ENCODE measurements at regions not wholly inside any gene's neighbourhood (a gene's known extent, or its start where the extent isn't known, plus 50 kb on each side); places are given as distances from the start of the nearest gene placed in this dataset.

DNA sequence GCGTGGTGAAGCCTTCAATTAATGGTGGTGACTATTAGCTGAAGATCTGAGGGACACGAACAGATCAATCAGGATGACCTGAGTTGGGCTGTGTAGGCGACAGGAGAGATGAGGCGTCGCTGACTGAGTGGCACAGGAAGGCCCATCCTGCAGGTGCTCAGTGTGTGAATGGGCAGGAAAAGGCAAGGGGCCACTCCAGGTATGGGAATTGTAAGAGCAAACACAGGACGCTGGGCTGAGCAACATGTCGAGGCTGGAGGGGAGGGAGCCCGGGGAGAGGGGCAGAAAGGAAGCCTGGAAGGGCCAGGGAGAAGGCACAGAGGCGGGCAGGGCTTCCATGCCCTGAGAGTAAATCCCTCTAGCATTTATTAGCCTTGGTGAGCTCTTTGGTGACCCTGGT lies 151.0 kb downstream of the VEGFA start:
- TF ChIP-seq POLR2AphosphoS5 (IDR thresholded peaks at IDR 0.05): no peak
- TF ChIP-seq, protein P1, sequence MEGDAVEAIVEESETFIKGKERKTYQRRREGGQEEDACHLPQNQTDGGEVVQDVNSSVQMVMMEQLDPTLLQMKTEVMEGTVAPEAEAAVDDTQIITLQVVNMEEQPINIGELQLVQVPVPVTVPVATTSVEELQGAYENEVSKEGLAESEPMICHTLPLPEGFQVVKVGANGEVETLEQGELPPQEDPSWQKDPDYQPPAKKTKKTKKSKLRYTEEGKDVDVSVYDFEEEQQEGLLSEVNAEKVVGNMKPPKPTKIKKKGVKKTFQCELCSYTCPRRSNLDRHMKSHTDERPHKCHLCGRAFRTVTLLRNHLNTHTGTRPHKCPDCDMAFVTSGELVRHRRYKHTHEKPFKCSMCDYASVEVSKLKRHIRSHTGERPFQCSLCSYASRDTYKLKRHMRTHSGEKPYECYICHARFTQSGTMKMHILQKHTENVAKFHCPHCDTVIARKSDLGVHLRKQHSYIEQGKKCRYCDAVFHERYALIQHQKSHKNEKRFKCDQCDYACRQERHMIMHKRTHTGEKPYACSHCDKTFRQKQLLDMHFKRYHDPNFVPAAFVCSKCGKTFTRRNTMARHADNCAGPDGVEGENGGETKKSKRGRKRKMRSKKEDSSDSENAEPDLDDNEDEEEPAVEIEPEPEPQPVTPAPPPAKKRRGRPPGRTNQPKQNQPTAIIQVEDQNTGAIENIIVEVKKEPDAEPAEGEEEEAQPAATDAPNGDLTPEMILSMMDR (IDR thresholded peaks at IDR 0.05): no peak
